Smooth muscle cell (in vitro differentiated cells): ENCODE measurements at regions not wholly inside any gene's neighbourhood (a gene's known extent, or its start where the extent isn't known, plus 50 kb on each side); places are given as distances from the start of the nearest gene placed in this dataset.

ENCODE experiments used
- DNase-seq: peaks from one replicate; lab custom pipeline; 2025; ENCODE audit not compliant: unreplicated experiment; lab: John Stamatoyannopoulos, UW
- H2AFZ ChIP-seq: fragments of 200-600 bp; sonication (generic); 2 replicates; pipeline ENCODE4 v1.6.0; 2016; ENCODE audit warnings: antibody characterized with exemption, low read depth, mild to moderate bottlenecking
- H3F3A ChIP-seq: fragments of 200-600 bp; sonication (generic); 2 replicates; pipeline ENCODE4 v1.6.0; 2017; ENCODE audit warnings: antibody characterized with exemption, low read depth
- H3K27ac ChIP-seq: fragments of 200-600 bp; sonication (generic); 2 replicates; pipeline ENCODE4 v1.5.1; 2016; ENCODE audit warnings: low read depth, mild to moderate bottlenecking
- H3K27me3 ChIP-seq: fragments of 200-600 bp; sonication (generic); 2 replicates; pipeline ENCODE4 v1.6.1; 2016; ENCODE audit warnings: low read depth, mild to moderate bottlenecking
- H3K36me3 ChIP-seq: fragments of 200-600 bp; sonication (generic); 2 replicates; pipeline ENCODE4 v1.5.1; 2016; ENCODE audit warnings: low read depth
- H3K4me1 ChIP-seq: fragments of 200-600 bp; sonication (generic); 2 replicates; pipeline ENCODE4 v1.5.1; 2016; ENCODE audit warnings: low read depth
- H3K4me2 ChIP-seq: fragments of 200-600 bp; sonication (generic); 2 replicates; pipeline ENCODE4 v1.6.0; 2016; ENCODE audit warnings: mild to moderate bottlenecking
- H3K4me3 ChIP-seq: fragments of 200-600 bp; sonication (generic); 2 replicates; pipeline ENCODE4 v1.5.1; 2016; ENCODE audit warnings: mild to moderate bottlenecking
- H3K79me2 ChIP-seq: fragments of 200-600 bp; sonication (generic); 2 replicates; pipeline ENCODE4 v1.6.0; 2016; ENCODE audit warnings: low read depth, mild to moderate bottlenecking
- H3K9ac ChIP-seq: fragments of 200-600 bp; sonication (generic); 2 replicates; pipeline ENCODE4 v1.6.0; 2016; ENCODE audit warnings: low read depth
- H3K9me3 ChIP-seq: fragments of 200-600 bp; sonication (generic); replicated peaks from 2 replicates; pipeline ENCODE4 v1.5.1; 2016; ENCODE audit warnings: low read depth
- H4K20me1 ChIP-seq: fragments of 200-600 bp; sonication (generic); 2 replicates; pipeline ENCODE4 v1.6.0; 2016; ENCODE audit warnings: low read depth
- CTCF ChIP-seq: fragments of 200-600 bp; sonication (generic); IDR thresholded peaks from 2 replicates; pipeline ENCODE4 v1.5.1; 2017; ENCODE audit warnings: borderline replicate concordance, mild to moderate bottlenecking, antibody characterized with exemption; ENCODE audit not compliant: insufficient read depth, poor library complexity, severe bottlenecking
- WGBS: methylation state at CpG from one replicate; pipeline ENCODE4 v1.1.7; 2016; ENCODE audit warnings: low lambda C conversion rate; 5-methylcytosine and 5-hydroxymethylcytosine counted together

DNA sequence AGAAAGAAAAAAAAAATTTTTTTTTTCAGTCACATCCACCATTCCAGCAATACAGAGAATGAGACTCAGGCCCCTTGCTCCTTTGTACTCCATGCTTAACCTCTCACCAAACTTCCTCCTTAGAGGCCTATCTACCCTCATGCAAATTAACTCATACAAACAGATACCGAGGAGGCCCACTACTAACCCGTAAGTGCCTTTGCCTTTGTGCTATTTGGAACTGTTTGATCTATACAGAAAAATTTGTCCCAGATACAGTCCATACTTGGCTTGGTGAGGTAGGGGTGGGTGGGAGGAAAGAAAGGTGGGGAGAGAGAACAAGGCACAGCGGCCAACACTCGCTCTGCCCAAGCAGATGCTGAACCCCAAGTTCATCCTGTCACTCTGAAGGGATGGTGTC lies 87.8 kb upstream of the DUSP5 start:
- Histone ChIP-seq H3K79me2 (no peaks in the 10 kb centered on the region), H2AFZ (no peak overlapping the region), H3K27ac (peak overlapping the region; percentile 66), H3K4me2 (peak overlapping the region; percentile 47), H3K27me3 (no peaks in the 10 kb centered on the region), H3K36me3 (no peaks in the 10 kb centered on the region), H3K9me3 (no peaks in the 10 kb centered on the region), H3K4me3 (no peak overlapping the region), H3K4me1 (peaks cover 17% of the 10 kb centered on the region), H3F3A (peaks cover 7% of the 10 kb centered on the region), H4K20me1 (no peaks in the 10 kb centered on the region), H3K9ac (no peak overlapping the region)
- TF ChIP-seq CTCF, result no peak
- WGBS, result 78% methylated on average over 4 of the region's 4 CpGs
- no peak for DNase-seq

GRCh38 chr10:110410329-110411046 lies 87.2 kb upstream of the DUSP5 start:
- Histone ChIP-seq H3K79me2 (no peaks in the 10 kb centered on the region), H3K4me1 (peaks cover 17% of the 10 kb centered on the region), H3K4me2 (peak overlapping the region; percentile 47), H4K20me1 (no peaks in the 10 kb centered on the region), H3K36me3 (no peaks in the 10 kb centered on the region), H2AFZ (no peak overlapping the region), H3K9ac (peak overlapping the region; percentile 24), H3F3A (peaks cover 7% of the 10 kb centered on the region), H3K4me3 (no peak overlapping the region), H3K27me3 (no peaks in the 10 kb centered on the region), H3K27ac (peak overlapping the region; percentile 66), H3K9me3 (no peaks in the 10 kb centered on the region)
- DNase-seq, result peak; percentile 7
- WGBS, result 50% methylated on average over 11 of the region's 11 CpGs
- TF ChIP-seq CTCF, result no peak

DNA sequence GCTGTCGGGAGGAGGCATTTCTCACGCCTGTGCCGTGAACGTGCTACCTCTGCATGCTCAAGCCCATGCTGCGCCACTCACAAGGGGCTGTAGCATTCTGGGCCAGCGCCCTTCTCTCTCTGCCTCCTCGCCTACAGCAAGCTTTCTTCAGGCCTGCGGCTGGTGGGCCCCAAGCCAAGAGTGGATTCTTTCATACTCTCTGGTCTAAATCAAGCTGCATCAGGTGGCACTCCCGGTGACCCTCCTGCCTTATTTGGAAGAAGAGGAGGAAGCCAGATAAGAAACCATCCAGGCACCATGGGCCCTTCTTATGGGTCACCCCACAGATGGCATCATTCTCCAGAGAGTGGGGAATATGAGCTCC lies 86.7 kb upstream of the DUSP5 start:
- Histone ChIP-seq H3K4me1 (peaks cover 17% of the 10 kb centered on the region), H3K9ac (peak overlapping the region; percentile 24), H3K9me3 (no peaks in the 10 kb centered on the region), H3K36me3 (no peaks in the 10 kb centered on the region), H4K20me1 (no peaks in the 10 kb centered on the region), H2AFZ (no peak overlapping the region), H3K79me2 (no peaks in the 10 kb centered on the region), H3K27me3 (no peaks in the 10 kb centered on the region), H3K27ac (peak overlapping the region; percentile 66), H3K4me3 (no peak overlapping the region), H3F3A (peaks cover 7% of the 10 kb centered on the region), H3K4me2 (peak overlapping the region; percentile 47)
- WGBS, result 86% methylated on average over 9 of the region's 9 CpGs
- no peak for TF ChIP-seq CTCF
- no peak for DNase-seq

- no peak for TF ChIP-seq CTCF
- Histone ChIP-seq H3K4me3 (no peak overlapping the region), H3K36me3 (no peaks in the 10 kb centered on the region), H3K79me2 (no peaks in the 10 kb centered on the region), H3K9ac (no peak overlapping the region), H4K20me1 (no peaks in the 10 kb centered on the region), H3K4me2 (no peak overlapping the region), H3K27me3 (no peaks in the 10 kb centered on the region), H3F3A (peaks cover 7% of the 10 kb centered on the region), H3K27ac (no peak overlapping the region), H3K9me3 (no peaks in the 10 kb centered on the region), H3K4me1 (peaks cover 8% of the 10 kb centered on the region), H2AFZ (no peak overlapping the region)
- WGBS, result 94% methylated on average over 2 of the region's 2 CpGs
- DNase-seq, result no peak
These were observed 84.5 kb upstream of the DUSP5 start for GRCh38 chr10:110413049-110413783.
